ENCODE measurements at regions not wholly inside any gene's neighbourhood (a gene's known extent, or its start where the extent isn't known, plus 50 kb on each side); places are given as distances from the start of the nearest gene placed in this dataset.

- Mint-ChIP-seq H3K9me3 (ENCODE audit: unreplicated experiment) (no peaks in the 10 kb centered on the region), H3K27ac (ENCODE audit: unreplicated experiment) (no peak overlapping the region), H3K36me3 (ENCODE audit: unreplicated experiment) (no peaks in the 10 kb centered on the region), H3K4me3 (ENCODE audit: unreplicated experiment) (no peak overlapping the region), H3K27me3 (ENCODE audit: unreplicated experiment) (no peaks in the 10 kb centered on the region), H3K4me1 (ENCODE audit: unreplicated experiment) (peaks cover 17% of the 10 kb centered on the region)
- TF ChIP-seq CTCF (IDR thresholded peaks at IDR 0.05): no peak
- no peak for DNase-seq (ENCODE audit: extremely low spot score, unreplicated experiment)
Measured at GRCh38 chr5:89072842-89073672, 190.1 kb upstream of the MEF2C start.

GRCh38 chr5:89071941-89072331 is 189.0 kb upstream of the MEF2C start:
- H3K27ac Mint-ChIP-seq (ENCODE audit: unreplicated experiment): no peak overlapping the region
- peaks cover 17% of the 10 kb centered on the region for H3K4me1 Mint-ChIP-seq (ENCODE audit: unreplicated experiment)

GRCh38 chr5:89071101-89071940 is 188.3 kb upstream of the MEF2C start:
- Mint-ChIP-seq H3K4me3 (ENCODE audit: unreplicated experiment) (no peak overlapping the region), H3K36me3 (ENCODE audit: unreplicated experiment) (no peaks in the 10 kb centered on the region), H3K27ac (ENCODE audit: unreplicated experiment) (no peak overlapping the region), H3K27me3 (ENCODE audit: unreplicated experiment) (no peaks in the 10 kb centered on the region), H3K9me3 (ENCODE audit: unreplicated experiment) (no peaks in the 10 kb centered on the region), H3K4me1 (ENCODE audit: unreplicated experiment) (peaks cover 17% of the 10 kb centered on the region)
- no peak for DNase-seq (ENCODE audit: extremely low spot score, unreplicated experiment)
- TF ChIP-seq CTCF (IDR thresholded peaks at IDR 0.05): no peak

More at GRCh38 chr5:89071941-89072331, 189.0 kb upstream of the MEF2C start:
- H3K4me3 Mint-ChIP-seq (ENCODE audit: unreplicated experiment): no peak overlapping the region
- no peaks in the 10 kb centered on the region for H3K9me3 Mint-ChIP-seq (ENCODE audit: unreplicated experiment)
- H3K36me3 Mint-ChIP-seq (ENCODE audit: unreplicated experiment): no peaks in the 10 kb centered on the region
- no peak for DNase-seq (ENCODE audit: extremely low spot score, unreplicated experiment)
- no peaks in the 10 kb centered on the region for H3K27me3 Mint-ChIP-seq (ENCODE audit: unreplicated experiment)
- no peak for TF ChIP-seq CTCF (IDR thresholded peaks at IDR 0.05)

GRCh38 chr5:89069591-89069990 is 186.6 kb upstream of the MEF2C start:
- peaks cover 17% of the 10 kb centered on the region for H3K4me1 Mint-ChIP-seq (ENCODE audit: unreplicated experiment)
- no peak overlapping the region for H3K27ac Mint-ChIP-seq (ENCODE audit: unreplicated experiment)
- H3K27me3 Mint-ChIP-seq (ENCODE audit: unreplicated experiment): no peaks in the 10 kb centered on the region
- H3K36me3 Mint-ChIP-seq (ENCODE audit: unreplicated experiment): no peaks in the 10 kb centered on the region
- DNase-seq (ENCODE audit: extremely low spot score, unreplicated experiment): no peak
- no peak for TF ChIP-seq CTCF (IDR thresholded peaks at IDR 0.05)
- H3K9me3 Mint-ChIP-seq (ENCODE audit: unreplicated experiment): no peaks in the 10 kb centered on the region
- H3K4me3 Mint-ChIP-seq (ENCODE audit: unreplicated experiment): no peak overlapping the region

- no peak overlapping the region for H3K4me3 Mint-ChIP-seq (ENCODE audit: unreplicated experiment)
- H3K27me3 Mint-ChIP-seq (ENCODE audit: unreplicated experiment): no peaks in the 10 kb centered on the region
- no peak for DNase-seq (ENCODE audit: extremely low spot score, unreplicated experiment)
- H3K9me3 Mint-ChIP-seq (ENCODE audit: unreplicated experiment): no peaks in the 10 kb centered on the region
- H3K27ac Mint-ChIP-seq (ENCODE audit: unreplicated experiment): no peak overlapping the region
- no peaks in the 10 kb centered on the region for H3K36me3 Mint-ChIP-seq (ENCODE audit: unreplicated experiment)
- no peak for TF ChIP-seq CTCF (IDR thresholded peaks at IDR 0.05)
- H3K4me1 Mint-ChIP-seq (ENCODE audit: unreplicated experiment): peaks cover 13% of the 10 kb centered on the region
Measured at GRCh38 chr5:89067362-89067761, 184.4 kb upstream of the MEF2C start.
